HT1080 (cell line): ENCODE measurements at regions not wholly inside any gene's neighbourhood (a gene's known extent, or its start where the extent isn't known, plus 50 kb on each side); places are given as distances from the start of the nearest gene placed in this dataset.
"Not testable (repeated sequence)": the region's sequence is repeated elsewhere in the genome, so short reads cannot be mapped to it uniquely, and the experiment has no call there.

ENCODE experiments used
- DNase-seq: peaks from one replicate; pipeline ENCODE4 v3.0.0-alpha.2; 2015; ENCODE audit warnings: low read depth

DNA sequence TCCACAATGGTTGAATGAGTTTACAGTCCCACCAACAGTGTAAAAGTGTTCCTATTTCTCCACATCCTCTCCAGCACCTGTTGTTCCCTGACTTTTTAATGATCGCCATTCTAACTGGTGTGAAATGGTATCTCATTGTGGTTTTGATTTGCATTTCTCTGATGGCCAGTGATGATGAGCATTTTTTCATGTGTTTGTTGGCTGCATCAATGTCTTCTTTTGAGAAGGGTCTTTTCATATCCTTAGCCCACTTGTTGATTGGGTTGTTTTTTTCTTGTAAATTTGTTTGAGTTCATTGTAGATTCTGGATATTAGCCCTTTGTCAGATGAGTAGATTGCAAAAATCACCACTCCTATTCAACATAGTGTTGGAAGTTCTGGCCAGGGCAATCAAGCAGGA lies 287.6 kb upstream of the RASGRP1 start:
- not testable (repeated sequence) for DNase-seq

DNA sequence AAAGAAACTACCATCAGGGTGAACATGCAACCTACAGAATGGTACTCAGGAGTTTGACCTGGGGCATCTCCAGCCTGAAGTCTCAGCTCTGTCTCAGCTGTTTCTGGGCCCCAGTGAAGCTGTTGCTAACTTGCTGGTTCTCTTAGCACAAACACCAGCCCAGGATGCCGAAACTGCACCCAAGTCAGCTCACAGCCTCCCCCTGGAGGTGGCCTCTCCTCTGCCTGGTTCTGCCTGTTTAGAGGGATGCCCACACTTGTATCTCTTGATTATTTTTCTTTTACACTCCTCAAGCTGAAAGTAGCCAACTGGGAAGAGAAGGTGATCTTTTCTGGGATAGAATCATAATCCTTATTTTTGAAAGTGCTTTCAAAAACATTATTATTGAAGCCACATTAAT lies 289.0 kb upstream of the RASGRP1 start:
- peak; percentile 26 for DNase-seq

GRCh38 chr15:38854506-38854905 lies 289.9 kb upstream of the RASGRP1 start:
- no peak for DNase-seq

- DNase-seq, result no peak
These were observed 293.2 kb upstream of the RASGRP1 start for GRCh38 chr15:38857814-38858213.

DNA sequence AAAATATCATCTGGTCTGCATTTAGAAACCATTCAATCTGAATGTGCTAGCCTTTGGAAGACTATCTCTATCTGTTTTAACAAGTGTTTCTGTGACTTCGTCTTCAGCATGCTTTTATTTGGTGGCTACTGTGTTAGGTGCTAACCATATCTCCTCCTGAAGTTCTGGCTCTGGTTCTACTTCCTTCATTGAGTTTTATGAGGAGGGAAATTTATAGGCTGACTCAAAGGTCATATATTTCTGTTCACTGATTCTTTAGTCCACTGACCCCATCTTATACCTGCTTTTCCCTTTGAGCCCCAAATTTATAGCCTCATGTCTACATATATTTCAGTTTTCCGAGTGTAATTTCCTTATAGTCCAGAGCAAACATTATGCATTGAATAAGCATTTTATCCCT lies 295.0 kb upstream of the RASGRP1 start:
- no peak for DNase-seq

DNA sequence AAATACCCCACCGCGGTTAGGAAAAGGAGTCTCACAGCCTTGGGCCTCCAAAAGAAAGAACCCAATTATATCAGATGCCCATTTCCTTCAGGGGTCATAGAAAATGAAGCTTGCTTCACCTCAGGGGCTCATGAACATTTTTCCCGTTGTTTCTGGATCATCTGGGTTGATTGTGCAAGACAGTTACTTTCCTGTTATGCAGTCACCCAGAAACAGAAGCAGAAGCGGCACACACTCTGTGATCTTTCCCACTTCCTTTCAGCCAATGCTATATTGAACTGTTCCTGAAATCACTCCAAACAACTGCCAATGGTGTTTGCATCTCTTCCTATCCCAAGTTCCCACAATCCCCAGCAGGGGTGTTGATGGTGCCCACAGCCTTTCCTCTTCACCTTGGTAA lies 295.6 kb upstream of the RASGRP1 start:
- DNase-seq, result no peak

DNA sequence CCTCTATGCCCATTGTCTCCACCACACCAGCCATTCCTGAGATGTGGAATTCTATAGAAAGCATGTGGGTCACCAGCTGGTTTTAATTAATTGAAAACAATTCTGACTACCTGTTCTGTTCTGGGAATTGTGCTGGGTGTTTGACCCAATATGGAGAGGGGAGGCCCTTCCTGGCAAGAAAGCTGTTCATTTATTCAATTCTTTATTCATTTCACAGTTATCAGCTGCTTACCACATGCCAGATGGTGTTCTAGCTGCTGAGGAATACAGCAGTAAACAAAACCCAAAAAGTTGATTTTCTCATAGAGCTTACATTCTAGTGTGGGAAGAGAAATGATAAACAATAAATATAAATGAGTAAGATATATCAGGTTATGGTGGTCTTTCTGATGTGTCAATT lies 296.1 kb upstream of the RASGRP1 start:
- DNase-seq, result no peak

DNA sequence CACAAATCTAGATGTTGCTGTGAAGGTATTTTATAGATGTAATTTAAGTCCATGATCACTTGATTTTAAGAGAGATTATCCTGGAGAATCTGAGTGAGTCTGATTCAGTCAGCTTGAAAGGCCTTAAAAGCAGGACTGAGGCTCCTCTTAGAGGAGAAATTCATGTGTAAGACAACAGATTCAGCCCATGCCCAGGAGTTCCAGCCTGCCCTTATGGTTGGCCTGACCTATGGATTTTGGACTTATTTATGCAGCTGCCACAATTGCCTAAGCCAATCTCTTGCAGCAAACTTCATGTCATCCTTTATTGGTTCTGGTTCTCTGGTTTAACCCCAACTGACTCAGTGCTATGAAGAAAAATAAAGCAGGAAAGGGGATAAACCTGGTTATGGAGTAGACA lies 296.5 kb upstream of the RASGRP1 start:
- DNase-seq, result no peak

DNA sequence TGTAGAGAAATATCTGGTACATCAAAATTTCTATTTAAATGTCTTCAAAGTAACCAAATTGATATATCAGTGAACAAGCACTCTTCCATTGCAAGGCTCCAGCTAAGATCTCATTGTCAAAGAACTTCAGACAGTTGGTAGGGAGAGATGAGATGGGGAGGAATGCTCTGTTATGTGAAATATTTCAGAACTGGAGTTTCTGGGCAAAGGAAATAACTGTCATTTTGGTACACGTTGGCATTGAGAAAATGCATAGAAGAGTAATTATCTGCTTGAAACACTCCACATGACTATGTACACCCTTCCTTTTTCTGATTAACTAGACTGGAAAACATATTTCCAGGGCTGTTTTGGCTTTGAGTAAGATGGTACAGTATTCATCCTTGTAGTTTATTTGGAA lies 297.5 kb upstream of the RASGRP1 start:
- no peak for DNase-seq

GRCh38 chr15:38863381-38863780 lies 298.8 kb upstream of the RASGRP1 start:
- DNase-seq, result no peak

DNA sequence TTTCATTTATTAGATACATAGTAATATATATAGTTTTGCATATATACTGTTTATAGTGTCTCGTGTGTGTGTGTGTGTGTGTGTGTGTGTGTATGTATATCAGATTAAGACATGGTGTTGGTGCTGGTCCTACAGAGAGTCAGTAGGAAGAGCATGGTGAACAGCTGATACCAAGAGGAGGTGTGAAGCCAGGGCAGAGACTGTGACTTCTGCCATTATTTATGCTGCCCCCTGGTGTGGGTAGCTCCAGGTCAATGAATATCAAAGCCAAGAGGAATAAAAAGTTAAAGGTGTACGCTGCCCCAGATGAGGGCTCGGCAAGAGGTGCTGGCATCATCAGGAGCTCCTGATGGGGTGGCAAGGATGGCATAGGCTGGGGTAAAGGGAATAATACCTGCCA lies 299.5 kb upstream of the RASGRP1 start:
- no peak for DNase-seq

GRCh38 chr15:38864827-38865581 lies 300.4 kb upstream of the RASGRP1 start:
- DNase-seq, result no peak

DNA sequence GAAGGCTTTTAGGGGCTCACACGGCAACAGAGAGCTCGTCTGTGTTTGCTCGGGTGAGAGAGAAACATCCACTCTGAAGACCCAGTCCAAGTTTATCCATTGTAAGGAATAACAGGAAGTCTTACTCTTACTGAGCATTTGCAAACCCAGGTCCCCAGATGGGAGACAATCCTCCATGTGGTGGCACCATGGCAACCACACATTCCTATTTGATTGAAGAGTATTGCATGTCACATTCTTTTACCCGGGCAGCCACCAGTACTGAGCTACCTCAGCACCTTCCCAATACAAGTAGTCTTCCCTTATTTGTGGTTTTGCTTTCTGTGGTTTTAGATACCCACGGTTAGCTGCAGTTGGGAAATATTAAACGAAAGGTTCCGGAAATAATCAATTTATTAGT lies 302.9 kb upstream of the RASGRP1 start:
- DNase-seq, result peak; percentile 53

DNA sequence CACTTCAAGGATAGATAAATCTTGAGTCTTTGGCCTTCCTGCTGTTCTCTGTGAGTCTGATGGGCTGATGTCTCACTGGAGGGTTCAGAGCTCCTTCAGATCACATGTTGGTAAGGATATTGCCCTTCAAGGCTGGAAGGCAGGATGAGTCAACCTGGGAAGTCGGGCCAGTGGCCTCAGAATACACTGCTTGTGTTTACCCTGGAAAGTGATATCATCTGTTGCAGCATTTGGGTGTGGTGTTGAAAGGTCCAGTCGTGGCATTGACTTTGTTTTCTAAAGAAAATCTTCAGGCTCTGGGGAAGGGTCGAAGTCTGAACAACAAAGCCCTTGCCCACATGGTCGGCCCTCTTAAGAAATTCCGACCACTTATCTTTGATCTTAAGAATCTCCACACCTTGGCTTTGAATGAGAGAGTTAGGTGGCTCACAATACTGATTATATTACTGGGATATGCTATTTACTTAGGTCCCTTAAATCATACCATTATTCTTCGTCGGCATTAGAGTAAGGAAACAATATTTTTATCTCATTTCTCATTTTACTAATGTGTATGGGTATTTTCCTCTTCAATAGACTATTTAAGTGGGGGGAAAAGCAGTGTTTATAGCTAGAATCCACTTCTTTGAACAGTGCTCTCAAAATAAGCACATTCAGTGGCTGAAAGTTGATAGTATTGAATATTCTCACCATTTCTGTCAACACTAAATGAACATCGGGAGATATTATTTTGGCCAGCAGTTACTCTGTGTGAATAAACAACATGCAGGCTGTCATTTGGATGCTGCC lies 303.9 kb upstream of the RASGRP1 start:
- DNase-seq, result peak; percentile 93

- no peak for DNase-seq
These were observed 307.0 kb upstream of the RASGRP1 start for GRCh38 chr15:38871638-38872037.

GRCh38 chr15:38872732-38873131 lies 308.1 kb upstream of the RASGRP1 start:
- DNase-seq, result no peak

DNA sequence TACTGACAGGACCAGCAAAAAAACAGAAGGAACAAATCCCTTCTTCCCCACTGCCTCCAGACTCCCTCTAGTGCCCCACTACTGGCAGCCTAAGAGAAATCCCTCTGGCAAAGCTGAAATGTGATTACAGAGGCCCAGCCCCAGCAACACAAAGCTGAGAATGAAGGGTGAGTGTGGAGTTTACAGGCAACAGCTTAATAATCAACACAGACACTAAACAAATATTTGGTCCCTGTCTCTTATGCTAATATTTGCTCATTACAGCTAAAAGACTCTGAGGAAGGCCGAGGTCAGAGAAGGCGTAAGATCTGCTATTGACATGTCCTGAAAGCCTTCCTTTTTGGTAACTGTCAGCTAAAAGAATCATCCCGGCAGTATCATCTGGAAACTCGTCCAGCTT lies 308.5 kb upstream of the RASGRP1 start:
- no peak for DNase-seq

DNA sequence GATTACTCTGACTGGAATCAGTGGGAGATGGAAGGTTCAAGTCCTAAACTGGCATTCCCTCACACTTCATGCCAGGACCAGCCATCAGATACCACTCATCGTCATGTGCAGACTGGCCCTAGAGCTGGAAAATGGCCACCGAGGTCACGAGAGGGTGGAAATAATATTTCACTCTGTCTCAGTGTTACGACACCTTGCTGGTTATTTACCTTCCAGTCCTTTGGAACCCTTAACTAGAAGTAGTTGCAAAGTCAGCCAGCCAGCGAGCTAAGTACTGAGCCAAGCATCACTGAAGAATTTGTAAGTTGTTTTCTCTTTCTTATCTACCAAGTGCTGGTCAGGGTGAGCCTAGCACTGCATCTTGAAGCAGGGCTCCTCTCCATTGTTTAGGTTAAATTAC lies 309.9 kb upstream of the RASGRP1 start:
- no peak for DNase-seq

DNA sequence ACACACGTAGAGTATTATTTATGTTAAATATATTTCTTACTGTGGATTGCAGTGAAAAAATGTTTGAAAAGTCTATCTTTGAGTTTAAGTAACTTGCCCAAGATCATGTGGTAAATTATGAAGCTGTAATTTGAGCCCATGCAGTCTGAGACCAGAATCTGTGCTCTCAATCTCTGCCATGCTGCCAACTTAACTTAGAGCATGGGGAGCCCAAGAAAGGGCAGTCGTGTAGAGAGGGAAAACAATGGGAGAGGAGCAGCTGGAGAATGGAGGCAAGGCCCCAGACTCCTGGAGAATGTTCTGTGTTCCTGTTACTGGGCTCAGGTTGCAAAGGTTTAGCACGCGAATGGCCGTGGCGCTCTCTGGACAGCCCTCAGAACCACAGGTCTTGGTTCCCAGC lies 311.6 kb upstream of the RASGRP1 start:
- DNase-seq, result no peak

DNA sequence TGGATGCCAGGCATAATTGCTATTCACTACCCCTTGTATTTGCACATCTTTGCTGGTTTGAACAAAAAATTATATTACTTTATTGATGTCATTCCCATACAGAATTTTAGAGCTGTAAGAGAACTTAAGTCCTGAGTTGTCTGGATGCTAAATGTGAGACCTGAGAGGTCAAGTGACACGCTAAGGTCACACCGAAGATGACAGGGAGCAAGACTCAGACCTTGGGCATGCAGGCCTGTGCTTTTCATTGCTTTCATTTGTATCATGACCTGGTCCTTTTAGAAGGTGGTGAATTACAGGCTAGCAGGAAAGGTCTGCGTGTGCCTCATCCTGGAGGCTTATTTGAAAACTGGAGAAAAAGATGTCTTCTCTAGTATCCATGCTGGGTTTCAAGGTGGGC lies 312.0 kb upstream of the RASGRP1 start:
- no peak for DNase-seq

GRCh38 chr15:38877471-38877870 lies 312.9 kb upstream of the RASGRP1 start:
- no peak for DNase-seq

- no peak for DNase-seq
These were observed 313.4 kb upstream of the RASGRP1 start for GRCh38 chr15:38878026-38878425.

GRCh38 chr15:38878926-38879325 lies 314.3 kb upstream of the RASGRP1 start:
- DNase-seq, result no peak
